ENCODE measurements at regions not wholly inside any gene's neighbourhood (a gene's known extent, or its start where the extent isn't known, plus 50 kb on each side); places are given as distances from the start of the nearest gene placed in this dataset.

- H3K4me1 ChIP-seq: no peaks in the 10 kb centered on the region
- DNase-seq (no peak), ATAC-seq (no peak)
- no peak overlapping the region for H3K27ac ChIP-seq
- H3K4me3 ChIP-seq: no peak overlapping the region
- intact Hi-C loops (cut with DNase I): no loop called here
- no peak for TF ChIP-seq CTCF (IDR thresholded peaks at IDR 0.05)
- peaks cover 5% of the 10 kb centered on the region for H3K9me3 ChIP-seq
- no peaks in the 10 kb centered on the region for H3K36me3 ChIP-seq
- H3K27me3 ChIP-seq: no peaks in the 10 kb centered on the region
Measured at GRCh38 chr15:87145696-87146095, 1066.0 kb downstream of the AGBL1 start.

- Histone ChIP-seq H3K4me1 (no peaks in the 10 kb centered on the region), H3K27ac (no peak overlapping the region), H3K9me3 (peaks cover 5% of the 10 kb centered on the region), H3K27me3 (no peaks in the 10 kb centered on the region), H3K36me3 (no peaks in the 10 kb centered on the region), H3K4me3 (no peak overlapping the region)
- ATAC-seq (no peak), DNase-seq (no peak)
- intact Hi-C loops (cut with DNase I): no loop called here
- TF ChIP-seq CTCF (IDR thresholded peaks at IDR 0.05): no peak
Measured at GRCh38 chr15:87144775-87145174, 1065.1 kb downstream of the AGBL1 start.

GRCh38 chr15:87142096-87142495 is 1062.4 kb downstream of the AGBL1 start:
- no peak overlapping the region for H3K27ac ChIP-seq
- H3K27me3 ChIP-seq: no peaks in the 10 kb centered on the region
- no peaks in the 10 kb centered on the region for H3K36me3 ChIP-seq
- DNase-seq (no peak), ATAC-seq (no peak)
- TF ChIP-seq CTCF (IDR thresholded peaks at IDR 0.05): no peak
- no peaks in the 10 kb centered on the region for H3K4me1 ChIP-seq
- no peak overlapping the region for H3K4me3 ChIP-seq
- intact Hi-C loops (cut with DNase I): no loop called here
- H3K9me3 ChIP-seq: peaks cover 5% of the 10 kb centered on the region

- DNase-seq (no peak), ATAC-seq (no peak)
- H3K4me1 ChIP-seq: no peaks in the 10 kb centered on the region
- no peaks in the 10 kb centered on the region for H3K9me3 ChIP-seq
- no peak overlapping the region for H3K4me3 ChIP-seq
- intact Hi-C loops (cut with DNase I): no loop called here
- no peak overlapping the region for H3K27ac ChIP-seq
- H3K27me3 ChIP-seq: no peaks in the 10 kb centered on the region
- H3K36me3 ChIP-seq: no peaks in the 10 kb centered on the region
- no peak for TF ChIP-seq CTCF (IDR thresholded peaks at IDR 0.05)
Measured at GRCh38 chr15:87135109-87135508, 1055.4 kb downstream of the AGBL1 start.

- Histone ChIP-seq H3K27ac (no peak overlapping the region), H3K4me1 (no peaks in the 10 kb centered on the region), H3K27me3 (no peaks in the 10 kb centered on the region), H3K9me3 (no peaks in the 10 kb centered on the region), H3K36me3 (no peaks in the 10 kb centered on the region), H3K4me3 (no peak overlapping the region)
- ATAC-seq (no peak), DNase-seq (no peak)
- intact Hi-C loops (cut with DNase I): no loop called here
- no peak for TF ChIP-seq CTCF (IDR thresholded peaks at IDR 0.05)
Measured at GRCh38 chr15:87133704-87134103, 1054.0 kb downstream of the AGBL1 start.

- ATAC-seq (no peak), DNase-seq (no peak)
- no peak for TF ChIP-seq CTCF (IDR thresholded peaks at IDR 0.05)
- H3K27me3 ChIP-seq: no peaks in the 10 kb centered on the region
- H3K4me3 ChIP-seq: no peak overlapping the region
- H3K4me1 ChIP-seq: no peaks in the 10 kb centered on the region
- H3K27ac ChIP-seq: no peak overlapping the region
- intact Hi-C loops (cut with DNase I): no loop called here
- H3K36me3 ChIP-seq: no peaks in the 10 kb centered on the region
- no peaks in the 10 kb centered on the region for H3K9me3 ChIP-seq
Measured at GRCh38 chr15:87131067-87131466, 1051.4 kb downstream of the AGBL1 start.
